Body of pancreas (tissue), 4 donors: ENCODE measurements at regions not wholly inside any gene's neighbourhood (a gene's known extent, or its start where the extent isn't known, plus 50 kb on each side); places are given as distances from the start of the nearest gene placed in this dataset.

Experiments used
- CTCF ChIP-seq, 7 experiments: fragments of 450-650 bp in 4 of 7; fragments of 200-600 bp in 3 of 7; sonication (generic) in 3 of 7; IDR thresholded peaks; one replicate each; pipeline ENCODE4 v1.5.1; 2016 to 2019; ENCODE audit warnings: antibody characterized with exemption in 7 of 7
- POLR2A ChIP-seq, 3 donors: fragments of 450-650 bp; IDR thresholded peaks; one replicate each; pipeline ENCODE4 v1.6.1; 2016; ENCODE audit warnings: antibody characterized with exemption in 3 of 3, mild to moderate bottlenecking in 2 of 3

- no peak for TF ChIP-seq CTCF (IDR thresholded peaks at IDR 0.05)
- TF ChIP-seq POLR2A (IDR thresholded peaks at IDR 0.05): no peak
Observed at GRCh38 chr2:226464380-226464779, 335.2 kb downstream of the IRS1 start.
